ENCODE measurements at regions not wholly inside any gene's neighbourhood (a gene's known extent, or its start where the extent isn't known, plus 50 kb on each side); places are given as distances from the start of the nearest gene placed in this dataset.

- Histone ChIP-seq H4K20me1 (ENCODE audit: insufficient read depth) (no peaks in the 10 kb centered on the region), H3K9me3 (ENCODE audit: insufficient read depth, low read depth) (no peaks in the 10 kb centered on the region), H3K4me3 (no peak overlapping the region), H3K4me1 (replicated peaks; ENCODE audit: insufficient read depth) (peaks cover 13% of the 10 kb centered on the region), H3K9me2 (ENCODE audit: insufficient read depth) (no peaks in the 10 kb centered on the region), H3K79me2 (ENCODE audit: low read depth) (no peaks in the 10 kb centered on the region), H3K27ac (no peak overlapping the region), H3K36me3 (ENCODE audit: low read depth) (no peaks in the 10 kb centered on the region), H3F3A (ENCODE audit: insufficient read depth, low read depth) (no peaks in the 10 kb centered on the region), H3K4me2 (no peak overlapping the region), H2AFZ (no peak overlapping the region), H3K27me3 (ENCODE audit: insufficient read depth, low read depth) (no peaks in the 10 kb centered on the region)
- ChIA-PET CTCF (no interaction called here), POLR2A (ENCODE audit: unreplicated experiment) (no interaction called here)
- no peak for DNase-seq
- TF ChIP-seq EZH2 (IDR thresholded peaks at IDR 0.05; ENCODE audit: low read depth) (no peak), CTCF (conservative IDR thresholded peaks at IDR 0.05) (no peak)
- BruUV-seq (replicated peaks) = no TSS peak
- intact Hi-C loops (cut with micrococcal nuclease; ENCODE audit: unreplicated experiment) = no loop called here
Measured at GRCh38 chr3:72459588-72459987, 388.7 kb downstream of the SHQ1 start.

GRCh38 chr3:72458375-72458774 is 389.9 kb downstream of the SHQ1 start:
- CTCF ChIA-PET = no interaction called here

GRCh38 chr3:72454441-72454840 is 393.8 kb downstream of the SHQ1 start:
- no peak for DNase-seq
- no peak overlapping the region for H3K27ac ChIP-seq
- peaks cover 13% of the 10 kb centered on the region for H3K4me1 ChIP-seq (replicated peaks; ENCODE audit: insufficient read depth)
- H4K20me1 ChIP-seq (ENCODE audit: insufficient read depth) = no peaks in the 10 kb centered on the region
- no peaks in the 10 kb centered on the region for H3K36me3 ChIP-seq (ENCODE audit: low read depth)
- no peaks in the 10 kb centered on the region for H3K9me2 ChIP-seq (ENCODE audit: insufficient read depth)
- CTCF ChIA-PET = no interaction called here
- TF ChIP-seq EZH2 (IDR thresholded peaks at IDR 0.05; ENCODE audit: low read depth) (no peak), CTCF (conservative IDR thresholded peaks at IDR 0.05) (no peak)
- intact Hi-C loops (cut with micrococcal nuclease; ENCODE audit: unreplicated experiment) = no loop called here
- H3K27me3 ChIP-seq (ENCODE audit: insufficient read depth, low read depth) = no peaks in the 10 kb centered on the region
- H3K4me2 ChIP-seq = no peak overlapping the region
- H3F3A ChIP-seq (ENCODE audit: insufficient read depth, low read depth) = no peaks in the 10 kb centered on the region
- no peaks in the 10 kb centered on the region for H3K9me3 ChIP-seq (ENCODE audit: insufficient read depth, low read depth)
- no peak overlapping the region for H3K4me3 ChIP-seq
- no peak overlapping the region for H2AFZ ChIP-seq
- no TSS peak for BruUV-seq (replicated peaks)
- POLR2A ChIA-PET (ENCODE audit: unreplicated experiment) = interaction anchor here (0.6 kb wide), 1 partner anchor 201 kb away, joined by 8 read pairs; no protein-coding TSS in a partner anchor
- no peaks in the 10 kb centered on the region for H3K79me2 ChIP-seq (ENCODE audit: low read depth)

More at GRCh38 chr3:72458375-72458774, 389.9 kb downstream of the SHQ1 start:
- Histone ChIP-seq H3K27ac (no peak overlapping the region), H2AFZ (no peak overlapping the region), H3F3A (ENCODE audit: insufficient read depth, low read depth) (no peaks in the 10 kb centered on the region), H3K4me1 (replicated peaks; ENCODE audit: insufficient read depth) (peaks cover 13% of the 10 kb centered on the region), H3K4me2 (peak overlapping the region; percentile 46), H3K36me3 (ENCODE audit: low read depth) (no peaks in the 10 kb centered on the region), H3K9me3 (ENCODE audit: insufficient read depth, low read depth) (no peaks in the 10 kb centered on the region), H3K79me2 (ENCODE audit: low read depth) (no peaks in the 10 kb centered on the region), H3K27me3 (ENCODE audit: insufficient read depth, low read depth) (no peaks in the 10 kb centered on the region), H3K4me3 (no peak overlapping the region), H3K9me2 (ENCODE audit: insufficient read depth) (no peaks in the 10 kb centered on the region), H4K20me1 (ENCODE audit: insufficient read depth) (no peaks in the 10 kb centered on the region)
- peak; percentile 39 to 70 for DNase-seq
- BruUV-seq (replicated peaks) = no TSS peak
- POLR2A ChIA-PET (ENCODE audit: unreplicated experiment) = interaction anchor here (0.7 kb wide), 1 partner anchor 12 kb away, joined by 3 read pairs; the partner anchor contains the start of gene RYBP
- TF ChIP-seq EZH2 (IDR thresholded peaks at IDR 0.05; ENCODE audit: low read depth) (no peak), CTCF (conservative IDR thresholded peaks at IDR 0.05) (no peak)
- intact Hi-C loops (cut with micrococcal nuclease; ENCODE audit: unreplicated experiment) = loop anchor here (1.0 kb wide), 1 partner anchor 170 kb away; no protein-coding TSS in a partner anchor
